ENCODE measurements at regions not wholly inside any gene's neighbourhood (a gene's known extent, or its start where the extent isn't known, plus 50 kb on each side); places are given as distances from the start of the nearest gene placed in this dataset.
A peak's percentile ranks its signal among the peaks of the same experiment; 100 is the strongest.

- TF ChIP-seq CTCF (IDR thresholded peaks at IDR 0.05; ENCODE audit: partially characterized antibody, unreplicated experiment): no peak
- H3K4me1 Mint-ChIP-seq (ENCODE audit: low read depth, unreplicated experiment): peaks cover 17% of the 10 kb centered on the region
Observed at GRCh38 chr15:62739507-62739906, 303.0 kb upstream of the TPM1 start.

GRCh38 chr15:62740141-62741004 lies 302.2 kb upstream of the TPM1 start:
- Mint-ChIP-seq H3K36me3 (ENCODE audit: unreplicated experiment) (no peaks in the 10 kb centered on the region), H3K27me3 (ENCODE audit: unreplicated experiment) (peaks cover 4% of the 10 kb centered on the region), H3K4me3 (ENCODE audit: unreplicated experiment) (no peak overlapping the region), H3K9me3 (ENCODE audit: unreplicated experiment) (peaks cover 3% of the 10 kb centered on the region), H3K27ac (ENCODE audit: unreplicated experiment) (no peak overlapping the region), H3K4me1 (ENCODE audit: low read depth, unreplicated experiment) (peaks cover 23% of the 10 kb centered on the region)
- no peak for DNase-seq
- peak; percentile 25 for TF ChIP-seq CTCF (IDR thresholded peaks at IDR 0.05; ENCODE audit: partially characterized antibody, unreplicated experiment)

More at GRCh38 chr15:62739507-62739906, 303.0 kb upstream of the TPM1 start:
- Mint-ChIP-seq H3K36me3 (ENCODE audit: unreplicated experiment) (no peaks in the 10 kb centered on the region), H3K9me3 (ENCODE audit: unreplicated experiment) (peaks cover 2% of the 10 kb centered on the region), H3K27ac (ENCODE audit: unreplicated experiment) (no peak overlapping the region), H3K4me3 (ENCODE audit: unreplicated experiment) (no peak overlapping the region), H3K27me3 (ENCODE audit: unreplicated experiment) (peaks cover 4% of the 10 kb centered on the region)
- DNase-seq: no peak

- no peak overlapping the region for H3K27ac Mint-ChIP-seq (ENCODE audit: unreplicated experiment)
- DNase-seq: no peak
- H3K27me3 Mint-ChIP-seq (ENCODE audit: unreplicated experiment): peaks cover 4% of the 10 kb centered on the region
- H3K4me1 Mint-ChIP-seq (ENCODE audit: low read depth, unreplicated experiment): peaks cover 23% of the 10 kb centered on the region
- no peaks in the 10 kb centered on the region for H3K36me3 Mint-ChIP-seq (ENCODE audit: unreplicated experiment)
- H3K4me3 Mint-ChIP-seq (ENCODE audit: unreplicated experiment): no peak overlapping the region
- TF ChIP-seq CTCF (IDR thresholded peaks at IDR 0.05; ENCODE audit: partially characterized antibody, unreplicated experiment): no peak
- H3K9me3 Mint-ChIP-seq (ENCODE audit: unreplicated experiment): peaks cover 3% of the 10 kb centered on the region
Observed at GRCh38 chr15:62741106-62741505, 301.4 kb upstream of the TPM1 start.

GRCh38 chr15:62742409-62743171 lies 300.0 kb upstream of the TPM1 start:
- peak; percentile 98 for TF ChIP-seq CTCF (IDR thresholded peaks at IDR 0.05; ENCODE audit: partially characterized antibody, unreplicated experiment)
- H3K4me3 Mint-ChIP-seq (ENCODE audit: unreplicated experiment): peak overlapping the region; percentile 8
- H3K4me1 Mint-ChIP-seq (ENCODE audit: low read depth, unreplicated experiment): peaks cover 23% of the 10 kb centered on the region
- H3K27me3 Mint-ChIP-seq (ENCODE audit: unreplicated experiment): peaks cover 4% of the 10 kb centered on the region
- DNase-seq: peak; percentile 57
- peak overlapping the region; percentile 13 for H3K27ac Mint-ChIP-seq (ENCODE audit: unreplicated experiment)
- peaks cover 3% of the 10 kb centered on the region for H3K9me3 Mint-ChIP-seq (ENCODE audit: unreplicated experiment)
- H3K36me3 Mint-ChIP-seq (ENCODE audit: unreplicated experiment): no peaks in the 10 kb centered on the region

Data from glutamatergic neuron (in vitro differentiated cells).